IPS DF 4.7 (cell line): ENCODE measurements at regions not wholly inside any gene's neighbourhood (a gene's known extent, or its start where the extent isn't known, plus 50 kb on each side); places are given as distances from the start of the nearest gene placed in this dataset.
"Not testable (repeated sequence)": the region's sequence is repeated elsewhere in the genome, so short reads cannot be mapped to it uniquely, and the experiment has no call there.

ENCODE experiments used
- DNase-seq: peaks from one replicate; pipeline ENCODE4 v3.0.0-alpha.2; 2013; ENCODE audit warnings: low spot score; ENCODE audit errors: extremely low read depth

DNA sequence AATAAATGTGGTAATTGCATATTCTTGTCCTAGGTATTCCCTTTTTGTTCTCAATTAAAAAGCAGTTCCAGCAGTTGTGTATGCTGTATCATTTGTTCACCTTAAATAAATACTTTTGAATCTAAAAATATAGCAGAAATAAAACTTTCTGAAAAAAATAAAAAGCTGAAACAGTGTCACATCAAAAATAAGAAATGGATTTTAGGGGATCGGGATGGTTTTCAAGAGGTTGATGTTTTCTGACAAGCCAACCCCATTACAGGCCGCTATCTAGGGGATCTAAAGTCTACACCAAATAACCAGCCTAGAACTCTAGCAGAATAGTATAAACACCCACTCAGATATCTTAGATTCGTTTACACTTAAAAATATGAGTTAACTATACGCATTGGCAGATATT, 95.4 kb upstream of the MAML3 start:
- no peak for DNase-seq

DNA sequence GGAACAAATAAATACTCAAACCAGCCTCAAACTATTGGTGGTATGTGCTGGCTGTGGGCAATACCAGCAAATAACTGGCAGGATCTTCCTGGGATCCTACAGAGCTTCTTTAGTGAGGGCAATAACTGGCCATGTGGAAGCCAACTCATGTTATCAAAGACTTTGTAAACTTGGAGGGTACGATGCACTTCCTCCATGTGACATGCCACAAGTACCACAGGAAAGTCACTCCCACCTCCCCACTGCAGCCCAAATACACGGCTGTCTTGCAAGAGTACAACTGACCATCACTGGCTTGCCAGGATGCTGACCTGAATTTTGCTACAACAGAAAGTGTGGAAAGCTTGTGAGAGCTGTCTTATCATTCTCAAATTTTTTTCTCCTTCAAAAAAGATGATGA, 93.3 kb upstream of the MAML3 start:
- no peak for DNase-seq

DNA sequence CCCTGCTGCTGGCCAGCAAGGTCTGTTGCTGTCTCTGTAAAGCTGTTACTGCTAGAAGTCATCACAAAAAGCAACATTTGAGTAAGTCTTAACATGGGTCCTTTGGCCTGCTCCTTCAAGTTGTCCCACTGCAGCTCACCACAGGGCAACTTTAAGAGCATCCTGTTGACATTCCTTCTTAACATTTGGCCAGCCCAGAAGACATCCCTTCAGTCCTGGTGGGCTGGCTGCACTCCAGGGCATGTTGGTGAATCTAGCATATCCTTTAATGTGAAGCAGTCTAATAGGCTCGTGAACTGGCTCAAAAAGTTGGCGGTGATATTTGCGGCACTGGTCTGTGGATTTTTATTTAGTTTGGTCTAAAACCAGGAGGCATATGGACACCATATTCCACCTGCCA, 92.2 kb upstream of the MAML3 start:
- DNase-seq: no peak

DNA sequence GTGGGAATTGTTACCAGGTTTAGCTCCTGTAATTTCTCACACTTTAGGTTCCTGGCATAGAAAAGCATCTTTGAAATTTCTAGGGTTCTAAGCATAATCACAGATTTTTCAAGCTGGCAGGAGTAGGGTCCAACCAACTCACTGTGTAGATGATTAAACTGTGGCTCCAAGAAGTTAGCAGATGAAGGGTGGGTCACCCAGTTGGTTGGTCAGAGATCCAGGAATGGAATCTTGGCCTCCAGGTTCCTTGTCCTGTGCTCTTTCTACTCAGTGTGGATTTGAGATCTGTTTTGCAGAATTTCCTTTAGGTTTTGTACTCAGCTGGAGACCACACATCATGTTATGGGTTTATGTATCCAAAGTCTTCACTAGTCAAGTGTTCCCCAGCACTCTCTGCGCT, 90.3 kb upstream of the MAML3 start:
- DNase-seq: no peak

DNA sequence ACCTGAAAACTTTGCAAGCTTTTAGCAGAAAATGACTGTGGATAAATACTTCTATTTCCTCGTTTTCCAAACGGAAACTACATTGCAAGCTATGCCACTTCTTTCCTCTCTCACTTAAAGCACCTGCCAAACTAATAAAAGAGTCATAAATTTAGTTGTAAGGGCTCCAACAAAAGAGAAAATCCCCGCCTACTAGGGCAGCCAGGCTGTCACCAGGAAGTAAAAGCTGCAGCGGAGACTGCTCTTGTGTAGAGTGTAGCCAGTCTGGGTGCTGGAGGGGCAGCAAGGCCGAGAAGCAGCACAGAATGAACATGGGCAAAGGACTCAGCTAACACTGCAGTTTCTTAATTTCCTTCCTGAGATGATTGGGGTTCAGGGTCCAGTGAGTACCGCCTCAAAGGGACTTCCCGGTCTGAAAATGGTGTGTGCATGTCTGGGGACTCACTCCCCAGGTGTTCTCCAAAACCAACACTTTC, 89.3 kb upstream of the MAML3 start:
- no peak for DNase-seq

DNA sequence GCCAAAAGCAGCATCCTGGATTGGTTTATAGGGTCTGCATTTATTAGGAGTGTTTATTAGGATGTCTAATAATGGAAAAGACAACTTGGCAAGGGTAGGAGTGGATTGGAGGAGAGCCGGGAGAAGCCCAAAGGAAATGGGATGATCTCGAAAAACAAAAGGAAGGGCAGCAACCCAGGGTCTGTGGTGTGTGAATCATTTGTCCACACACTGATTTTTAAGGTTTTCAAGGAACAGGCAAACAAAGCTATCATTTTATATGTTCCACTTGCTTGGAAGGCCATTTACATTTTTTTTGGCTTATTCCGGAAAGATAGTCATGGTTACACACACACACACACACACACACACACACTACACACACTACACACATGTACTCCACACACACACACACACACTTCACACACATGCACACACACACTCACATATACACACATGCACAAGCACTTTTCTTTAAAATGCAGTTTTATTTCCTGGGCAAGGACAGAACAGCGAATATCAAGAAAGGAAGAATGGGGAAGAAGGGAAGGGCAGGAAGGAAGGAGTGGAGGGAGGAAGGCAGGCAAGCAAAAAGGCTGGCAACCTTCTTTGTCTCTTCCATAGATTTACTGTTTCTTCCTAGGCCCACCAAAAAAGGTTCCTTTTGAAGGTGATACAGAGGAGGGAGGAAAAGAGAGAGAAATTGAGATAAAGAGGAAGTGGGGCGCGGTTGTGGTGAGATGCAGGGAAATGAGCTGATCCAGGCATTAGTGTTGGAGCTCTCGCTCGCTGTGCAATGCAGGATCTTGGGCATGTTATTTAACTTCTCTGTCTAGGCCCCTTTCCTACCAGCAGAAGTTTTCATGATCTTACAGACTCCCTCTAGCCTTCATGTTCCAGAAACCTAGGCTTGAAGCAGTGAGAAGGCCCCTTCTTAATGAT, 88.6 kb upstream of the MAML3 start:
- no peak for DNase-seq

DNA sequence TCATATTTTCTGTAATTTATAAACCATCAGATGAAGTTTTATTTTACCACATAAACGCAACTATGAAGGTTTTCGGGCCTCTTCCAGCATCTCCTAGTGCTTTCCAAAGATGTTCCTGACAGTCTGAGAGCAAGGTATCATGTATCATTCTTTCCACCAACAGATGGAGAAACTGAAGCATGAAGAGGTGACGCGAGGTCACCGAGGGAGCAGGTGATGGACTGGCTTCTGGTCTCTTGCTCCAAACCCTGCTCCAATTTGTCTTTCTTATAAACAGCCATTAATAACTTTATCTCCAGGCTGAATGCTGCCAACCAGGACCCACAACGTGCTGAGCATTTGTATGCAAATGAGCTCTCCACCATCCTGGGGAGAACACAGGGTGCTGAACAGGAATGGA, 86.3 kb upstream of the MAML3 start:
- no peak for DNase-seq

DNA sequence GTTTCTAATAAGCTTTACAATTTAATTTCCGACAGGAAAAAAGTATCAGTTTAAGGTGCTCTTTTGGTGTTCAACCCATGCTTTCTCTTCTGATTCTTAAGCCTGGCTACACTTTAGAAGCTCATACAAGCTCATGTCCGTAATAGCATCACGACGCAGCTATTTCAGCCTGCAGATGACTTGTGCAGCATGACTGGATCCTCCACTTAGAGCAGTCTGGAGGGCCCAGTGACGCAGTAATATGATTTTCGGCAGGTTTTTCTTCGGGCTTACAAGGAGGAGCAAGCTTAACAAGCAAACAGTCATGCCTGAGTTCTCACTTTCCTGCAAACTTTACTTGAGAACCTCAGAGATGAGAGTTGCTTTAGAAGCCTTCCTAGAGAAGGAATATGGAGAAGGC, 85.3 kb upstream of the MAML3 start:
- DNase-seq: no peak

DNA sequence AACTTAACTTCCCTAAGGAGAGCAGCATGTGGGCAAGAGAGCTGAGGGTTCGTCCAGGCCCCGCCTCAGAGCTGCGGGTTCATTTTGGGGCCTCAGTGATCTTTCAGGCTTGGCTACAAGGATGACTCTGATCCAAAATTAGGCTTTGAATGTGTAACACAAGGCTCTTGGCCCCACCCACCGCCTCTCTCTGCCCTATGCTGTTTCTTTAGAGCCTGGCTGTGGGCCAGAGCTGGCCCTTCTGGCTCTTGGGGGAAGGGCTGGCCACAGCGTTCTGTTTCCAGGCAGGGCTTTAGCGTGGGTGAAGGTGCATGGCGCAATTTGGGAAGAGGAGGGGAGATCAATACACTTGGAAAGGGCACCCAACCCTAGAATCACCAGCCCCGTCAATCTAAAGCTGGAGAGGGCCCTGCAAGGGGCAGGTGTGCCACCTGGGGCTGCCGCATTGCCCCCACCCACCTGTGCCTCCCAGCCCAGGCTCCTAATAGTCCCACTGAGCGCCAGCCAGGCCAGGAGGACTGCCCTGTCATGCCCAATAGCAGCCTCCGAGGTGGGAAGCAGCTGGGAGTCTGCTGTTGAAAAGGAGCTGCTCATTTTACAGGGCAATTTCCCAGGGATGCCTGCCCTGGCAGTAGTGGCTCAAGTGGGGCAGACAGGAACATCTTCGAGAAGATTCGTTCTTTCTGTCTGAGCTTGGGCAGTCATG, 84.5 kb upstream of the MAML3 start:
- DNase-seq: no peak

DNA sequence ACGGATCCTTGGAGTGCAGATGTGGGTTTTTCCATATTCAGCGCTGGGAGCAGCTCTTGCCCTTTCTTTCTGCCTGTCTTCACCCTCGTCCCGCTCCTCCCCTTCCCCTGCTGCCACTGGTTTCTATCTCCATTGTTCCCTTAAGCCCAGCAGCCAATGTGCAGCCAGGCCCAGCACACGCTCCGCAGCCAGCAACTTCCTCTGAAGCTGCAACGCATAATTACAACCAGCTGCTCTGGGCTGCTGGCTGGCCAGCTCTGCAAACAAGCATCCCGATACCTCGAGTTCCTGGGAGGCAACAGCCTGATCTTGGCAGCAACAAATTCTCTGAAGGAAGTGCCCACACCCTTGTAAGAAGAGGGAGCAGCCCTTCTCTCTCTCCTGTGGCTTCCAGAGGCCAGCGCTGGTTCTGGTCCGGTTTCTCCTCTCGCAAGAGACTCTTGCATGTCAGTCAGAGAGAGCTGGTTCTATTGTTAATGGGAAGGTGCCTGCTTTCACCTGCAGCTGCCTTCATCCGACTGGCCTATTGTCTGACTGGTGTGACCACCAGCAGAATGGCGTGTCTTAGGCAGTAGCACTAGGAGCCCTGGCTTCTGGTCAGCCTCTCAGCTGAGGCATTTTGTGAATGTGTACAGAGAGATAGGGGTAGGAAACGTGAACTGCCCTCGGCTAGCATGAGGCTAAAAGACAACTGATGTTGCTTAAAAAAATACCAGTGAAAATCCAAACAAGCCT, 83.8 kb upstream of the MAML3 start:
- DNase-seq: no peak

DNA sequence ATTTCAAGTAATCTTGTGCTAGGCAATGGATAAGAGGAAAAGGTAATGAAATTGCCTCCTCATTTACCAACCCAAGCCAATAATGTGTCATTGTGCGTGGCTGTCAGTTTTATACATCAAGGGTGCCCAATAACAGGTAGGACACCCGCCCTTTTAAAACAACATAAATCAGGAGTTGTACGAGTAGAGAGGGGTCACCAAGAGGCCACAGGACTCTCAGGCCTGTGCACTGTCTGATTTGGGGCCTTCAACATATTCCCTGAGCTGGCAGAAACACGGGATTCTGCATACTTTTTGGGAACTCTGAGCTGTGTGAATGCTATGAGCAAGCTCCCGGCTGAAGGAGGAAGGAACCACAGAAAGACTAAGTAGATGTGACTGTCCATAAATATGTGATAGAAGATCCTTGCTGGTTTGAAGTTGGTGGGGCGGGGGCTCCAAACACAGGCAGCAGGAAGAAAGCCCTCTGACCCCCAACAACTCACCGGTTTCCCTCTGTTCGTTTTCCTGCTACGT, 82.7 kb upstream of the MAML3 start:
- no peak for DNase-seq

DNA sequence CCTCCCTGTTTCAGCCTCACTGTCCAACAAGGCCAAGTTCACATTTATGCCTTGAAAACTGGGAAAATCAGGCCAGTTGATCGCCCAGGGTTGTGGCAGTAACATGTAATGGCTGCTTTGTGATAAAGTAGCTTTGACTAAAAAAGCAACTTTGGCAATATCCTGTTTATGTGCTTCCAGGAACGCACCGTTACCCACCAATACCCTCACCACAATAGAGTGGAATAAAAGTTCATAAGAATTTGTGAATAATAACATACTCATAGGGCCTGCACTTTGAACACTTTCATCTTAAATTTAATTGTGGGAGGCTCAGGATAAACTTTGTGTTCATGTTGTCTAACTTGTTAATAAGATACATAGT, 80.7 kb upstream of the MAML3 start:
- no peak for DNase-seq

DNA sequence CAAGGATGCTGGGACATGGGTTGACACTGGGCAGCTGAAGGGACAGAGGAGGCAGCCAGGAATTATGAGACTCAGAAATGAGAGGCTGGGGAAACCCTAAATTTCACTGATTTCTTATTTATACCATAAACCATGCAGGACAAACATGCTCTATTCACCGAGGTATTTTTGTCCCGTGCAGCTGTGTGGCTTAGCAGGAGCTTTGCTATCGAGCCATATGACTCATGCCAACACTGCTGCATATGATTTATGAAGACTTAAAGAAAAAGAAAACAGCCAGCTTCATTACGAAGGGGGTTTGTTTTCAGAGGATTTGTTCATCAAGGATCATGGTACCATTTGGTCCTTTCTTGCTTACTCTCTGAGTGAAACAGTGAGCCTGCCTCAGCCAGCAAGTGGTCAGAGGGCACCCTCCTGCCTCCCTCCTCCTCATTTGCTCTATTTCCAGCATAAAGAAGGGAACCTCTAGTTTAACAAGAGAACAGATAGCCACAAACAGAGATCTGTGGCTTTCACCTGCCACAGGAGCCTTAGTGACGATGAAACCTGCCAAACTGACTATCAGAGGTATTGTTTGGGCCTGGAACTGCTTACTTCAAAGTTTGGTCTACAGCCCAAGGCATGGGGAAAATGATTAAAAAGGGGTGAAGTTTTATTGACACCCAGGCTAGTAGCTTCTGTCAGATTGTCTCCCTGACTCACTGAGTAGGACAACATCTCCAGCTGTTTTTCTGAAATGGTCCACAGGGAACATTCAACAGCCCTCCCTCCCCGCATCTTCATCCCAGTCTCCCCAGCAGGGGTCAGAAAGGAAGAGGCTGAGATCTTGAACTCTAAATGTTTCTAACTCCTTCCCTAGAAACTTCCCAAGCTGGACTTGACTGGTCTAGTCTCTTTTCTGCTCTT, 80.1 kb upstream of the MAML3 start:
- no peak for DNase-seq

DNA sequence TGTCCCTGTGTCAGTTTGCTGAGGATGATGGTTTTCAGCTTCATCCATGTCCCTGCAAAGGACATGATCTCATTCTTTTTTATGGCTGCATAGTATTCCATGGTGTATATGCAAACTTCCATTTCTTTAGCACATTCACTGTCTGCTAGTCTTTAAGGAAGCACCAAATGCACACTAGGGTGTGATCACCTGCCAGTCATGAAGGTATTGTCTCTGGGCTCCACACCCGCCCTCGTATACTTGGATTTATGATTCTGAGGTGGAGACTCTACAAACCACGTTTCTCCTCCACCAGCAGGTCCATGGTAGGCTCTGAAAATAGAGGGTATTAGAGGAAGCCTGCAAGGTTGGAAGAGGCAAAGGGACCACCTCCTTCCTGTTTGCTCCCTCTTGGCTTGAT, 75.9 kb upstream of the MAML3 start:
- no peak for DNase-seq

DNA sequence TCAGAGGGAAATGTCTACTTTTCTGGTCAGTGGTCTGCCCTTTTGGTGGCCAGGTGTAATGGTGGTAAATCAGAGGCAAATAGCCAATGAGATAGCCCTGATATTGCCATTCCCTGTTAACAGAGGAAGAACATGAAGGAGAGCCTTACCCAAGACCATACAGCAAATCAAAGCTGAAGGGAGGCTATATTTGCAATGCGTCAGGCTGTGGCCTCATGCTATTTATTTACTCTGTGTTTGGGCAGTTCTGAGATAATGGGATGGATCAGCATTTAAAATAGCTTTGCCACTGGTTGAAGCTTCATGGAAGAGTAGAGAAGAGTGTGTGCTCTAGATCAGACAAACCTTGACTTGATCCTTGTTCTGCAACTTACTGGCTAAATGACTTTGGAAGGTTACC, 73.3 kb upstream of the MAML3 start:
- no peak for DNase-seq

DNA sequence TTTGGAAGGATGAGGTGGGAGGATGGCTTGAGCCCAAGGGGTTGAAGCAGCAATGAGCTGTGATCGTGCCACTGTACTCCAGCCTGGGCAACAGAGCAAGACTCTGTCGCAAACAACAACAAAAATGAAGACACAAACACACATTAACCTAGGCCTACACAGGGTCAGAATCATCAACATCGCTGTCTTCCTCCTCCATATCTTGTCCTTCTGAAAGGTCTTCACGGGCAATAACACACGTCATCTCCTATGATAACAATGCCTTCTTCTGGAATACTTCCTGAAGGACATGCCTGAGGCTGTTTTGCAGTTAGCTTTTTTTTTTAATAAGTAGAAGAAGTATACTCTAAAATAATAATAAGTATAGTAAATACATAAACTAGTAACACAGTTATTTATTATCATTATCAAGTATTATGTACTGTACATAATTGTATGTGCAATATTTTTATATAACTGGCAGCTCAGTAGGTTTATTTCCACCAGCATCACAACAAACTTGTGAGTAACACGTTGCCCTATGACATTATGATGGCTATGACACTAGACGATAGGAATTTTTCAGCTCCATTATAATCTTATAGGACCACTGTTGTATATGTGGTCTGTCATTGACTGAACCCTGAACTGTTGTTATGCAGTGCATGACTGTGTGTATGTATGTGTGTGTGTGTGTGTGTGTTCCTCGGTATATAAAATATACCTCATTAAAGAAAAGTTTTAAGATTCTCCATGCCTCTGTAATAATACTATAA, 69.2 kb upstream of the MAML3 start:
- no peak for DNase-seq

DNA sequence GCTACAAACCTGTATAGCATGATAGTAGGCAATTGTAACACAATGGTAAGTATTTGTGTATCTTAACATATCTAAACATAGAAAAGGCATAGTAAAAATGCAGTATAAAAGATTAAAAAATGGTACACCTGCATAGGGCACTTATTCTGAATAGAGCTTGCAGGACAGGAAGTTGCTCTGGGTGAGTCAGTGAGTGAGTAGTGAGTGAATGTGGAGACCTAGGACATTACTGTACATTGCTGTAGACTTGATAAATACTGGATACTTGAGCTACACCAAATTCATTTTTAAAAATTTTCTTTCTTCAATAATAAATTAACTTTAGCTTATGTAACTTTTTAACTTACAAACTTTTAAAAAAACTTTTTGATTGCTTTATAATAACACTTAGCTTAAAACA, 68.2 kb upstream of the MAML3 start:
- DNase-seq: no peak

DNA sequence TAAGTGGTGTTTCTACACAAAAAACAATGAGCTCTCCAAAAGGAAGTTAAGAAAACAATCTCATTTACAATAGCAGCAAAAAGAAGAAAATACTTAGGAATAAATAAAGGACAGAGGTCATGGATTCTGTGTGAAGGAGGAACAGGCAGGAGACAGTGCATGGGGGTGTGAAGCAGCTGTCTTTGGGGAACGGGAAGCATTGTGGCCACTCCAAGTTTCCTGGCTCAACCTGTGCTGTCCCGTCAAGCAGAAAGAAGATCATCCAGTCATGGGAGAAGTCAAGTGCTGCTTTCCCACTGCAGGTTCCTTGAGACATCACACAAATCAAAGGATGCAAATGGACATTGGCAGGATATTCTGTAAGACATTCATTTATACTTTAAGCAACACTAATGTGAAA, 66.1 kb upstream of the MAML3 start:
- DNase-seq: no peak

DNA sequence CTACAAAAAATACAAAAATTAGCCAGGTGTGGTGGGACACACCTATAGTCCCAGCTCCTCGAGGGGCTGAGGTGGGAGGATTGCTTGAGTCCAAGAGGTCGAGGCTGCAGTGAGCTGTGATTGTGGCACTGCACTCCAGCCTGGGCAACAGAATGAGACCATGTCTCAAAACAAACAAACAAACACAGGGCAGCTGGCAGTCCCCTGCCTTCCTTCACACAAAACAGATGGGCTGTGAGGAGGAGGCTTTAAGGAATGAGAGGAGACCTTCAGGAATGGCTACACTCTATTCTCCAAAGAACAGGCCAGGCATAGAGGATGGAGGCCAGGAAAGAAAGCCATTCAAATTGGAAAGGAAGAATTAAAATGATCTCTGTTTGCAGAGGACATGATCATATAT, 65.6 kb upstream of the MAML3 start:
- DNase-seq: no peak

DNA sequence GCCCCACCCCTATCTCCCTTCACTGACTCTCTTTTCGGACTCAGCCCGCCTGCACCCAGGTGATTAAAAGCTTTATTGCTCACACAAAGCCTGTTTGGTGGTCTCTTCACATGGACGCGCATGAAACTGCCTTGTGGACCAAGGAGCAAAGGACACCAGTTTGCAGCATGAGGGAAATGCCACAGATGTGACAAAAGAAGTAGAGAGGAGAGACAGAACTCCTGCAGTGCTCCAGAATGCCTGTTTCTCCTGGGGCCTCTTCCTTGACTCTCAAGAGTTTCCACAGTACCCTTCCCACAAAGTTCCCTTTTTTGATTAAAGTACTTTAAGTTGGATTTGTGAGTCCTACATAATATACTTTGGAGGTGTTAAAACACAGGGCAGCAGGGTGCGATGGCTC, 65.1 kb upstream of the MAML3 start:
- DNase-seq: not testable (repeated sequence)
